ENCODE measurements at regions not wholly inside any gene's neighbourhood (a gene's known extent, or its start where the extent isn't known, plus 50 kb on each side); places are given as distances from the start of the nearest gene placed in this dataset.
"Not testable (repeated sequence)": the region's sequence is repeated elsewhere in the genome, so short reads cannot be mapped to it uniquely, and the experiment has no call there.

GRCh38 chr10:57925045-57925444 lies 342.6 kb downstream of the IPMK start:
- TF ChIP-seq ZNF274 (IDR thresholded peaks at IDR 0.05; ENCODE audit: low read depth, low read length) = no peak
- no peak overlapping the region for H3K4me3 ChIP-seq (ENCODE audit: low read length)

- TF ChIP-seq ZNF274 (IDR thresholded peaks at IDR 0.05; ENCODE audit: low read depth, low read length) = no peak
- no peak overlapping the region for H3K4me3 ChIP-seq (ENCODE audit: low read length)
Observed at GRCh38 chr10:57921140-57921539, 346.6 kb downstream of the IPMK start.

GRCh38 chr10:57919864-57920263 lies 347.8 kb downstream of the IPMK start:
- no peak overlapping the region for H3K4me3 ChIP-seq (ENCODE audit: low read length)
- no peak for TF ChIP-seq ZNF274 (IDR thresholded peaks at IDR 0.05; ENCODE audit: low read depth, low read length)

GRCh38 chr10:57917019-57917418 lies 350.7 kb downstream of the IPMK start:
- TF ChIP-seq ZNF274 (IDR thresholded peaks at IDR 0.05; ENCODE audit: low read depth, low read length) = no peak
- no peak overlapping the region for H3K4me3 ChIP-seq (ENCODE audit: low read length)

- H3K4me3 ChIP-seq (ENCODE audit: low read length) = no peak overlapping the region
- TF ChIP-seq ZNF274 (IDR thresholded peaks at IDR 0.05; ENCODE audit: low read depth, low read length) = no peak
Observed at GRCh38 chr10:57905861-57906260, 361.8 kb downstream of the IPMK start.

GRCh38 chr10:57905010-57905409 lies 362.7 kb downstream of the IPMK start:
- H3K4me3 ChIP-seq (ENCODE audit: low read length) = no peak overlapping the region
- TF ChIP-seq ZNF274 (IDR thresholded peaks at IDR 0.05; ENCODE audit: low read depth, low read length) = no peak

GRCh38 chr10:57898231-57898630 lies 369.5 kb downstream of the IPMK start:
- no peak overlapping the region for H3K4me3 ChIP-seq (ENCODE audit: low read length)
- no peak for TF ChIP-seq ZNF274 (IDR thresholded peaks at IDR 0.05; ENCODE audit: low read depth, low read length)

GRCh38 chr10:57897611-57898010 lies 370.1 kb downstream of the IPMK start:
- TF ChIP-seq ZNF274 (IDR thresholded peaks at IDR 0.05; ENCODE audit: low read depth, low read length) = no peak
- H3K4me3 ChIP-seq (ENCODE audit: low read length) = no peak overlapping the region

- no peak for TF ChIP-seq ZNF274 (IDR thresholded peaks at IDR 0.05; ENCODE audit: low read depth, low read length)
- no peak overlapping the region for H3K4me3 ChIP-seq (ENCODE audit: low read length)
Observed at GRCh38 chr10:57894361-57894760, 373.3 kb downstream of the IPMK start.

- TF ChIP-seq ZNF274 (IDR thresholded peaks at IDR 0.05; ENCODE audit: low read depth, low read length) = no peak
- no peak overlapping the region for H3K4me3 ChIP-seq (ENCODE audit: low read length)
Observed at GRCh38 chr10:57891201-57892006, 376.3 kb downstream of the IPMK start.

GRCh38 chr10:57890691-57891090 lies 377.0 kb downstream of the IPMK start:
- no peak for TF ChIP-seq ZNF274 (IDR thresholded peaks at IDR 0.05; ENCODE audit: low read depth, low read length)
- H3K4me3 ChIP-seq (ENCODE audit: low read length) = no peak overlapping the region

GRCh38 chr10:57885618-57885968 lies 382.1 kb downstream of the IPMK start:
- H3K4me3 ChIP-seq (ENCODE audit: low read length) = not testable (repeated sequence)

- no peak for TF ChIP-seq ZNF274 (IDR thresholded peaks at IDR 0.05; ENCODE audit: low read depth, low read length)
- no peak overlapping the region for H3K4me3 ChIP-seq (ENCODE audit: low read length)
Observed at GRCh38 chr10:57884965-57885617, 382.6 kb downstream of the IPMK start.

- no peak for TF ChIP-seq ZNF274 (IDR thresholded peaks at IDR 0.05; ENCODE audit: low read depth, low read length)
- no peak overlapping the region for H3K4me3 ChIP-seq (ENCODE audit: low read length)
Observed at GRCh38 chr10:57884407-57884806, 383.3 kb downstream of the IPMK start.

- H3K4me3 ChIP-seq (ENCODE audit: low read length) = no peak overlapping the region
- no peak for TF ChIP-seq ZNF274 (IDR thresholded peaks at IDR 0.05; ENCODE audit: low read depth, low read length)
Observed at GRCh38 chr10:57880446-57881227, 387.1 kb downstream of the IPMK start.

Data from GM08714 (cell line).